Panc1 (cell line): ENCODE measurements at regions not wholly inside any gene's neighbourhood (a gene's known extent, or its start where the extent isn't known, plus 50 kb on each side); places are given as distances from the start of the nearest gene placed in this dataset.

ENCODE experiments used
- ATAC-seq: fragments of 200-7000 bp; cut with Tn5 transposase; 2 replicates; pipeline ENCODE4 v1.9.1; 2020; ENCODE audit warnings: mild to moderate bottlenecking, moderate library complexity
- BruUV-seq: library from RNA; stranded (reverse); fragments of 400-500 nt; replicated peaks from 2 replicates; lab custom pipeline; 2021; lab: Mats Ljungman, UMichigan
- CTCF ChIA-PET: fragments of 300-600 bp; sonication (Branson Sonifier 250); formaldehyde crosslinking; loops from one replicate; lab custom pipeline; 2022; ENCODE audit warnings: antibody characterized with exemption; lab: Charles Lee
- POLR2A ChIA-PET: fragments of 300-600 bp; sonication (Branson Sonifier 250); formaldehyde crosslinking; loops from one replicate; lab custom pipeline; 2022; ENCODE audit warnings: antibody characterized with exemption; lab: Charles Lee
- DNase-seq: peaks from one replicate; pipeline ENCODE4 v3.0.0-alpha.2; 2010; ENCODE audit warnings: low read depth, low spot score
- H3K27ac ChIP-seq: 2 replicates; pipeline ENCODE4 v1.5.1; 2011; ENCODE audit warnings: mild to moderate bottlenecking, low read length, inconsistent platforms
- H3K27me3 ChIP-seq: fragments of 200-500 bp; sonication (Bioruptor generic); 2 replicates; pipeline ENCODE4 v1.6.0; 2014; ENCODE audit warnings: low read length, inconsistent platforms; ENCODE audit not compliant: control insufficient read depth, insufficient read depth
- H3K36me3 ChIP-seq: fragments of 200-500 bp; sonication (Bioruptor generic); 2 replicates; pipeline ENCODE4 v1.5.1; 2014; ENCODE audit warnings: inconsistent platforms, mild to moderate bottlenecking, low read length, moderate library complexity; ENCODE audit not compliant: control insufficient read depth, insufficient read depth
- H3K4me1 ChIP-seq: 2 replicates; pipeline ENCODE4 v1.5.1; 2011; ENCODE audit warnings: inconsistent platforms, mild to moderate bottlenecking, low read length, moderate library complexity; ENCODE audit not compliant: control insufficient read depth, insufficient read depth
- H3K4me3 ChIP-seq, 2 experiments: 2 replicates each; pipeline ENCODE4 v1.5.1; 2011 to 2012; ENCODE audit warnings: low read depth in 2 of 2, low read length in 2 of 2, mild to moderate bottlenecking in 2 of 2, inconsistent platforms in 1 of 2, moderate library complexity in 1 of 2
- H3K9me3 ChIP-seq: fragments of 200-500 bp; sonication (Bioruptor generic); 2 replicates; pipeline ENCODE4 v1.5.1; 2014; ENCODE audit warnings: low read depth, mild to moderate bottlenecking, inconsistent platforms, low read length, moderate library complexity; ENCODE audit not compliant: control insufficient read depth, insufficient read depth
- POLR2AphosphoS5 ChIP-seq: IDR thresholded peaks from 2 replicates; pipeline ENCODE4 v1.6.1; 2012; ENCODE audit warnings: mild to moderate bottlenecking, low read depth, low read length, moderate library complexity
- SIN3A ChIP-seq: IDR thresholded peaks from 2 replicates; pipeline ENCODE4 v1.6.1; 2012; ENCODE audit warnings: low read depth, mild to moderate bottlenecking, low read length, moderate library complexity, borderline replicate concordance; ENCODE audit not compliant: insufficient read depth
- TCF7L2 ChIP-seq: IDR thresholded peaks from 2 replicates; pipeline ENCODE4 v1.6.1; 2011; ENCODE audit warnings: mild to moderate bottlenecking, low read depth, low read length, inconsistent platforms
- in situ Hi-C: cut with HindIII; loops from 2 replicates; pipeline ENCODE4 v1.10.0; 2016; ENCODE audit warnings: low sequenced_read_pairs, low pct_unique_long_range_greater_than_20kb
- intact Hi-C: fragments of 100-400 bp; cut with micrococcal nuclease; formaldehyde crosslinking; loops from one replicate; pipeline ENCODE4 v1.10.0; 2022; ENCODE audit not compliant: unreplicated experiment
- TF ChIP-seq, protein P1 (sequence below), 2 experiments: IDR thresholded peaks; 2 replicates each; pipeline ENCODE4 v1.6.1; 2011 to 2012; ENCODE audit warnings: low read depth in 2 of 2, control low read depth in 1 of 2, low read length in 1 of 2, mild to moderate bottlenecking in 1 of 2, moderate library complexity in 1 of 2; ENCODE audit not compliant: insufficient read depth in 1 of 2
- TF ChIP-seq, protein P2 (sequence below): fragments of 450-650 bp; IDR thresholded peaks from 2 replicates; pipeline ENCODE4 v1.5.1; 2017; ENCODE audit warnings: mild to moderate bottlenecking

GRCh38 chr3:106204160-106204868, 335.5 kb upstream of the CBLB start:
- BruUV-seq, result no TSS peak
- Histone ChIP-seq H3K9me3 (no peaks in the 10 kb centered on the region), H3K4me1 (no peaks in the 10 kb centered on the region), H3K4me3 (no peak overlapping the region), H3K27me3 (no peaks in the 10 kb centered on the region), H3K27ac (no peak overlapping the region), H3K36me3 (no peaks in the 10 kb centered on the region)
- in situ Hi-C loops, result no loop called here
- ATAC-seq (no peak), DNase-seq (no peak)
- intact Hi-C loops, result no loop called here
- ChIA-PET CTCF (no interaction called here), POLR2A (interaction anchor here (0.7 kb wide), 2 partner anchors 205 to 251 kb away, joined by 3 read pairs; no protein-coding TSS in a partner anchor)
- no peak for TF ChIP-seq POLR2AphosphoS5
- TF ChIP-seq, protein P1, sequence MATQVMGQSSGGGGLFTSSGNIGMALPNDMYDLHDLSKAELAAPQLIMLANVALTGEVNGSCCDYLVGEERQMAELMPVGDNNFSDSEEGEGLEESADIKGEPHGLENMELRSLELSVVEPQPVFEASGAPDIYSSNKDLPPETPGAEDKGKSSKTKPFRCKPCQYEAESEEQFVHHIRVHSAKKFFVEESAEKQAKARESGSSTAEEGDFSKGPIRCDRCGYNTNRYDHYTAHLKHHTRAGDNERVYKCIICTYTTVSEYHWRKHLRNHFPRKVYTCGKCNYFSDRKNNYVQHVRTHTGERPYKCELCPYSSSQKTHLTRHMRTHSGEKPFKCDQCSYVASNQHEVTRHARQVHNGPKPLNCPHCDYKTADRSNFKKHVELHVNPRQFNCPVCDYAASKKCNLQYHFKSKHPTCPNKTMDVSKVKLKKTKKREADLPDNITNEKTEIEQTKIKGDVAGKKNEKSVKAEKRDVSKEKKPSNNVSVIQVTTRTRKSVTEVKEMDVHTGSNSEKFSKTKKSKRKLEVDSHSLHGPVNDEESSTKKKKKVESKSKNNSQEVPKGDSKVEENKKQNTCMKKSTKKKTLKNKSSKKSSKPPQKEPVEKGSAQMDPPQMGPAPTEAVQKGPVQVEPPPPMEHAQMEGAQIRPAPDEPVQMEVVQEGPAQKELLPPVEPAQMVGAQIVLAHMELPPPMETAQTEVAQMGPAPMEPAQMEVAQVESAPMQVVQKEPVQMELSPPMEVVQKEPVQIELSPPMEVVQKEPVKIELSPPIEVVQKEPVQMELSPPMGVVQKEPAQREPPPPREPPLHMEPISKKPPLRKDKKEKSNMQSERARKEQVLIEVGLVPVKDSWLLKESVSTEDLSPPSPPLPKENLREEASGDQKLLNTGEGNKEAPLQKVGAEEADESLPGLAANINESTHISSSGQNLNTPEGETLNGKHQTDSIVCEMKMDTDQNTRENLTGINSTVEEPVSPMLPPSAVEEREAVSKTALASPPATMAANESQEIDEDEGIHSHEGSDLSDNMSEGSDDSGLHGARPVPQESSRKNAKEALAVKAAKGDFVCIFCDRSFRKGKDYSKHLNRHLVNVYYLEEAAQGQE (IDR thresholded peaks at IDR 0.05; ENCODE audit: insufficient read depth in 1 of 2, low read depth in 2 of 2, low read length in 1 of 2), result no peak
- TF ChIP-seq, protein P2, sequence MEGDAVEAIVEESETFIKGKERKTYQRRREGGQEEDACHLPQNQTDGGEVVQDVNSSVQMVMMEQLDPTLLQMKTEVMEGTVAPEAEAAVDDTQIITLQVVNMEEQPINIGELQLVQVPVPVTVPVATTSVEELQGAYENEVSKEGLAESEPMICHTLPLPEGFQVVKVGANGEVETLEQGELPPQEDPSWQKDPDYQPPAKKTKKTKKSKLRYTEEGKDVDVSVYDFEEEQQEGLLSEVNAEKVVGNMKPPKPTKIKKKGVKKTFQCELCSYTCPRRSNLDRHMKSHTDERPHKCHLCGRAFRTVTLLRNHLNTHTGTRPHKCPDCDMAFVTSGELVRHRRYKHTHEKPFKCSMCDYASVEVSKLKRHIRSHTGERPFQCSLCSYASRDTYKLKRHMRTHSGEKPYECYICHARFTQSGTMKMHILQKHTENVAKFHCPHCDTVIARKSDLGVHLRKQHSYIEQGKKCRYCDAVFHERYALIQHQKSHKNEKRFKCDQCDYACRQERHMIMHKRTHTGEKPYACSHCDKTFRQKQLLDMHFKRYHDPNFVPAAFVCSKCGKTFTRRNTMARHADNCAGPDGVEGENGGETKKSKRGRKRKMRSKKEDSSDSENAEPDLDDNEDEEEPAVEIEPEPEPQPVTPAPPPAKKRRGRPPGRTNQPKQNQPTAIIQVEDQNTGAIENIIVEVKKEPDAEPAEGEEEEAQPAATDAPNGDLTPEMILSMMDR, result no peak
- no peak for TF ChIP-seq SIN3A
- no peak for TF ChIP-seq TCF7L2

DNA sequence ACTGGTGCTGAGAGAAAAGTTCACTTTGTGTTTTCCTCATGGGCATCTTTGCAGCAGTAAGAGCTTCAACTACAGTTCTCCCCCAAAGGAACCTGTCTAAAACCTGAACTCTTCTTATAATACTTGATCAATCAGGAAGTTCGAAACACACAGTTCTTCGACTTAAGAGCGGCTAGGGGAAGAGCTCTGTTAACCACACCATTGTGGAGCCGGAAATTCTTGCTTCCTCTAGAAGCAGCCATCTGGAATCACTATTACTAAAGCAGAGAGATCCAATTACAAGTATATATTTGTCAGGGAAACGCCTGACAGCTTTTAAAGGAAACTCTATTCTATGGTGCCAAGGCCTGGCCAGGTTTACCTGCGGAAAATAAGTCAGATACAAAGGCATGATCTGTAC, 337.3 kb upstream of the CBLB start:
- BruUV-seq, result no TSS peak
- no peaks in the 10 kb centered on the region for H3K27me3 ChIP-seq
- TF ChIP-seq, protein P1 (IDR thresholded peaks at IDR 0.05; ENCODE audit: insufficient read depth in 1 of 2, low read depth in 2 of 2, low read length in 1 of 2), result no peak
- TF ChIP-seq TCF7L2 (no peak), SIN3A (no peak), POLR2AphosphoS5 (no peak)
- TF ChIP-seq, protein P2, result no peak
- in situ Hi-C loops, result no loop called here
- ATAC-seq, result no peak
- no peak overlapping the region for H3K4me3 ChIP-seq
- POLR2A ChIA-PET, result no interaction called here
- no peak overlapping the region for H3K27ac ChIP-seq
- CTCF ChIA-PET, result no interaction called here
- H3K36me3 ChIP-seq, result no peaks in the 10 kb centered on the region
- H3K9me3 ChIP-seq, result no peaks in the 10 kb centered on the region
- no peak for DNase-seq
- intact Hi-C loops, result no loop called here
- H3K4me1 ChIP-seq, result no peaks in the 10 kb centered on the region
